DND-41 (cell line): ENCODE measurements at regions not wholly inside any gene's neighbourhood (a gene's known extent, or its start where the extent isn't known, plus 50 kb on each side); places are given as distances from the start of the nearest gene placed in this dataset.

Experiments
- EZH2 ChIP-seq: IDR thresholded peaks from 3 replicates; pipeline ENCODE4 v1.6.1; 2012; ENCODE audit warnings: borderline replicate concordance, low read depth, mild to moderate bottlenecking, moderate library complexity, low read length, inconsistent platforms; ENCODE audit not compliant: severe bottlenecking
- TF ChIP-seq, protein P1 (sequence below): IDR thresholded peaks from 2 replicates; pipeline ENCODE4 v1.5.1; 2012; ENCODE audit warnings: borderline replicate concordance, low read length, moderate library complexity, mild to moderate bottlenecking; ENCODE audit not compliant: poor library complexity, severe bottlenecking; ENCODE audit errors: extremely low read depth

DNA sequence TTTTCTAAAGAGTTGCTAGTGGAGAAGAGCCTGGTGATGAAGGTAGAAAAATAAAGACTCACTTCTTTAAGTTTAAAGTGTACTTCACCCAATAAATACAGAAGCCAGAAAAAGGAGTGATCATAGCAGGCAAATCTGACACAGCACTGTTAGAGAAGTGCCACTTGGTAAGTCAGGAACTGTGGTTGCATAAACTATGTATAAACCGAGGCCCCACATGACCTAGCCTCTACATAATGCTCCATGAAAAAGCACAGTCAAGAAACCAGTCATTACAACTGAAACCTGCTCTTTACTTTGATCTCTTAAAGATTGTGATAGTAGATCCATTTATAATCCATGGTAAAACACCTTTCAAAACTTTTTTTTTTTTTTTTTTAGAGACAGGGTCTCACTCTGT, 172.1 kb upstream of the PHYHIPL start:
- TF ChIP-seq EZH2, result no peak
- TF ChIP-seq, protein P1, sequence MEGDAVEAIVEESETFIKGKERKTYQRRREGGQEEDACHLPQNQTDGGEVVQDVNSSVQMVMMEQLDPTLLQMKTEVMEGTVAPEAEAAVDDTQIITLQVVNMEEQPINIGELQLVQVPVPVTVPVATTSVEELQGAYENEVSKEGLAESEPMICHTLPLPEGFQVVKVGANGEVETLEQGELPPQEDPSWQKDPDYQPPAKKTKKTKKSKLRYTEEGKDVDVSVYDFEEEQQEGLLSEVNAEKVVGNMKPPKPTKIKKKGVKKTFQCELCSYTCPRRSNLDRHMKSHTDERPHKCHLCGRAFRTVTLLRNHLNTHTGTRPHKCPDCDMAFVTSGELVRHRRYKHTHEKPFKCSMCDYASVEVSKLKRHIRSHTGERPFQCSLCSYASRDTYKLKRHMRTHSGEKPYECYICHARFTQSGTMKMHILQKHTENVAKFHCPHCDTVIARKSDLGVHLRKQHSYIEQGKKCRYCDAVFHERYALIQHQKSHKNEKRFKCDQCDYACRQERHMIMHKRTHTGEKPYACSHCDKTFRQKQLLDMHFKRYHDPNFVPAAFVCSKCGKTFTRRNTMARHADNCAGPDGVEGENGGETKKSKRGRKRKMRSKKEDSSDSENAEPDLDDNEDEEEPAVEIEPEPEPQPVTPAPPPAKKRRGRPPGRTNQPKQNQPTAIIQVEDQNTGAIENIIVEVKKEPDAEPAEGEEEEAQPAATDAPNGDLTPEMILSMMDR, result no peak
